Esophagus muscularis mucosa (tissue), 4 donors: ENCODE measurements at regions not wholly inside any gene's neighbourhood (a gene's known extent, or its start where the extent isn't known, plus 50 kb on each side); places are given as distances from the start of the nearest gene placed in this dataset.

Experiments used
- CTCF ChIP-seq, 3 experiments: fragments of 200-600 bp in 2 of 3; fragments of 450-650 bp in 1 of 3; sonication (generic) in 2 of 3; IDR thresholded peaks; one replicate each; pipeline ENCODE4 v1.5.1; 2017 to 2019; ENCODE audit warnings: antibody characterized with exemption in 3 of 3, mild to moderate bottlenecking in 2 of 3, moderate library complexity in 1 of 3
- EP300 ChIP-seq: sonication (generic); formaldehyde crosslinking; IDR thresholded peaks from one replicate; pipeline ENCODE4 v1.6.1; 2017; ENCODE audit warnings: antibody characterized with exemption
- POLR2A ChIP-seq: fragments of 450-650 bp; IDR thresholded peaks from one replicate; pipeline ENCODE4 v1.6.1; 2017; ENCODE audit warnings: antibody characterized with exemption, moderate library complexity, mild to moderate bottlenecking, low read depth
- POLR2AphosphoS5 ChIP-seq, 2 donors: sonication (generic); formaldehyde crosslinking; IDR thresholded peaks; one replicate each; pipeline ENCODE4 v1.6.1; 2017; ENCODE audit warnings: antibody characterized with exemption in 2 of 2

- TF ChIP-seq CTCF (IDR thresholded peaks at IDR 0.05) (no peak), EP300 (no peak), POLR2AphosphoS5 (IDR thresholded peaks at IDR 0.05) (no peak), POLR2A (no peak)
Measured at GRCh38 chr13:25001476-25002206, 94.3 kb upstream of the PABPC3 start.
